ENCODE measurements at regions not wholly inside any gene's neighbourhood (a gene's known extent, or its start where the extent isn't known, plus 50 kb on each side); places are given as distances from the start of the nearest gene placed in this dataset.

DNA sequence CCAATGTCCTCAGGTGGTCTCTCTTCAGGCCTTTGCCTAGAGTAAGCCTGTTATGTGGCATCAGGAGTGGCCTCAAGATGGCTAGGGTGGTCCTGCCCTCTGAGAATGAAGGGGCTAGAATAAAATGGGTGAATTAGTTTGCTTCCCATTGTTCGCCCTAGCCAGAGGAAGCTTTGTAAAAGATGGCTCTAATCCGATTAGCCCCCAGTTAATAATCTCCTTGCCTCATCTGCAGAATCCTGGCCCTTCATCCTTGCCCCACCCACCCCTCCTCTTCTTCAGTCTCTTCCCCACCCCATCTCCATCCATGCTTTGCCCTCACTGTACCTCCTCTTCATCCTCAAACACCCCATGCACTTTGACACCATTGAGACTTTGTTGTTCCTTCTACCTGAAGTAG, 57.4 kb upstream of the LGALSL start:
- no peak for DNase-seq (ENCODE audit: low read depth in 4 of 4, low spot score in 2 of 4)

DNA sequence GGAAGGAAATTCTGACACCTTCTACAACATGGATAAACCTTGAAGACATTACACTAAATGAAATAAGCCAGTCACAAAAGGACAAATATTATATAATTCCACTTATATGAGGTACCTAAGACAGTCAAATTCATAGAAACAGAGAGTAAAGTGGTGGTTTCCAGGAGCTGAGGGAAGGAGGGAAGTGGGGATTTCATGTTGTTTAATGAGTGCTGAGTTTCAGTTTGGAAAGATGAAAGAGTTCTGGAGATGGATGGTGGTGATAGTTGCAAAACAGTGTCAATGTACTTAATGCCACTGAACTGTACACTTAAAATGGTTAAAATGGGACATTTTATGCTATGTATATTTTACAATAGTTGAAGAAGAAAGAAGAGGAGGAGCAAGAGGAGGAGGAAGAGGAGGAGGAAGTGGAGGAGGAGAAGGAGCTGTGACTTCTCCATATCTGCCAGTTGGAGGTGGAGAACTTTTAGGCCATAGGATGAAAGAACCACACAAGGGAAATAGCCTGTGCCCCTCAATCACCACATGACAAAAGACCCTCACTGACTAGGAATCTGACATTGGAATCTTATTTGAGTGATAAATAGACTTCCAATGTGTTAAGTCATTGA, 55.3 kb upstream of the LGALSL start:
- no peak for DNase-seq (ENCODE audit: low read depth in 4 of 4, low spot score in 2 of 4)

DNA sequence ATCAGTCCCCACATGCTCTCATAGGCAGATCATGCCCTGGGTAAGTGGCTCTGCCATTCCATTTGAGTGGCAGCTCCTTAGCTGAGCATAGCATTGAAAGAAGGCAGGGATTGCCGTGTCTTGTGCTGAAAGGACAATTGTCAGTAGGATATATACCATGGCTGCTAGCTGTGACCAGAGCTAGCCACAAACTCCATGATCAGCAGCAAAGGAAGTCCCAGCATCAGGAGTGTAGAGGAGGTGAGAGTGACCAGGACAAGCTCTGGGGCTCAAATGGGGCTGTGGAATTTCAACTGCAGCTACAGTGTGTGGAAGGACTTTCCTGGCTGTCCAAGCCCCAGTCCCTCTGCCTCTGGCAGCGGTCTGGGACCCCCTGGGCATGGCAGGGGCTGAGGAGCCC, 54.4 kb upstream of the LGALSL start:
- DNase-seq (ENCODE audit: low read depth in 4 of 4, low spot score in 2 of 4) = no peak

DNA sequence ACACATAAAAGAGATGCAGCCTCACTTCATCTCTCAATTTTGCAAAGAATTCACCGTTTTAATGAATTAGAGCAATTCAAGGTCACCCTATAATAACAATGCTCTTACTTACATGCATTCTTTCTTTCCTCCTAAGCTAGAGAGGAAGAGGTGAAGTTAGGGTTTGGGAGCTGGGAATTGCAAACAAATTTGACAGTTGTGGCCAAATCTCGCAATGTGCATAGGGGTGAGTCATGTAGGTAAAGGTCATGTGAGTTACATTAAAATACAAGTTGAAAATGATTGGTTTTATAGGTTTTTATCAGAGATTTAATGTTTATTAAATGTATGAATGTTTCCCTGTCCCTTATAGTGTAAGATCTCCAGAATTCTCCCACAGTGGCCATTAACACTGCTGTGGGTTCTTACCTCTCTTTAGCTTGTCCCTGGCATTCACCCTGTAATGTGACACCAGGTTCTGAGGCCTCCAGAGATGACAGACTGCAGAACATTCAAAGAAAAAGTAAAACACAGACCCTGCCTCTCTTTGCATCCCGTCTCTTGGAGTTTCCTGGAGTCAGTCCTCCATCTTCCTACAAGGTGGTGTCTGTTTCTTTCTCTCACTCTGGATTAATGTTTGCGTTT, 53.7 kb upstream of the LGALSL start:
- DNase-seq (ENCODE audit: low read depth in 4 of 4, low spot score in 2 of 4) = no peak

DNA sequence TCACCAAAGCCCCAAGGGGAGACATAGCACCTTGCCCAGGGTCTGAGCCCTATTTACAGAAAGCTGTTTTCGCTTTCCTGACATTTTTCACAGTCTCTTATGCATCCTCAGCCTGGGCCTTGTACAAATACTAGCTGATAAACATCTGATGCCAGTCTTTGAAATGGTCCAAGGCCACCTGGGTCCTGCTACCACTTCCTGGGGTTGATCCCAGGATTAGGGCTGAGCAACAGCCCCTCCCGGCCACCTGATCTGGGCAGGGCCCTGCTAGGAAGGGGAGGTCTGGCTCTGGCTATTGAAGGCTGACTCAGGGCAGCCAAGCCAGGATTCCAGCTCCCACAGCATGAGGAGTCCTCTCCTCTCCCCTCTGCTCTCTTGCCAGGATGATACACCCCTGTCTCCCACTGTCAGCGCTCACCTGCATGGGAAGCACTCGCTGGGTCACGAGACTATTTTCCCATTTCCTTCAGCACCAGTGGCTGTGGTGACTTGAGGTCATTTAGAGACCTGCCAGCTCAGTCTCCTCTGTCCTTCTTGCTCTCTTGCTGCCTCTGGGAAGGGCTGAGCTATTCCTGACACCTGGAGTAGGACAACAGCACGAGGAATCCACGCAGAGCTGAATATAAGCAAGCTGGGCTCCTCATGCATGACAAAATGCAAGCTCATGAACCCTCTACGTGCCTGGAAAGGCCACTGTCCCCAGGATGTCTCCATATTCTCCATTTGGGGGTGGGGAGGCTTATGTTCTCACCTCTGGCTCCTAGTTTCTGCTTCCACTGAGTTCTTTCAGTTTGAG, 53.0 kb upstream of the LGALSL start:
- DNase-seq (ENCODE audit: low read depth in 4 of 4, low spot score in 2 of 4) = no peak

DNA sequence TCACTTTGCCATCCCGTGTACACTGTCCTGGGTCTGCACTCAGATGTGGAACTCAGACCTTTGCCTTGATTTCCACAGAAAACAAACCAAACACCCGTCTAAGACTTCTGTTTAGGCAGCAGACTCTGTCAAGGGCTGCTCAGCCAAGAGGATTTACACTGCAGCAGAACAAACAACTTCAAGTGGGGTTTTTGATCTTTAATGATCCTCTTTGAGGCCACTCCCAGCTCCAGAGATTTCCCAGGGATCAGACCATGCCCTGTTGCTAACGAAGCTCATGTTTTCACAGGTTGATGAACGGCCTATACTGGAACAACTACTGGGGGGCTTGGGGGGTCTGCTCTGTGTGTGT, 52.5 kb upstream of the LGALSL start:
- no peak for DNase-seq (ENCODE audit: low read depth in 4 of 4, low spot score in 2 of 4)

DNA sequence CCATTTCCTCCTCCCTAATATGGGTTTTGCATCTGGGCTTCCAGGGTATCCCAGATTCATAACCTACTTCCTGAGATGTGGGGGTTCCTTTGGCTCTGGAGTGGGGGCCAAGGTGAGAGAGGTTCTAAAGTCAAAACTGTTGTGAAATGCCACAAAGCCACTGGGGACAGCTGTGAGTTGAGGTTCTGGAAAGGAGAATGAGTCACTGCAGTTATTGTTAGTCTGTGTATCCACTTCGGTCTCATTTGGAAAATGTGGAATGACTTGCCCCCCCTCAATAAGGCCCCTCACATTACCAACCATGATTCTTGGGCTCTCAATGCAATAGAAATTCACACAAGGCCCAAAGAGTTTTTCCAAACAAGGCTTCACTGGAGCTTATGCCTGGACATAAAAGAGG, 51.1 kb upstream of the LGALSL start:
- DNase-seq (ENCODE audit: low read depth in 4 of 4, low spot score in 2 of 4) = no peak

DNA sequence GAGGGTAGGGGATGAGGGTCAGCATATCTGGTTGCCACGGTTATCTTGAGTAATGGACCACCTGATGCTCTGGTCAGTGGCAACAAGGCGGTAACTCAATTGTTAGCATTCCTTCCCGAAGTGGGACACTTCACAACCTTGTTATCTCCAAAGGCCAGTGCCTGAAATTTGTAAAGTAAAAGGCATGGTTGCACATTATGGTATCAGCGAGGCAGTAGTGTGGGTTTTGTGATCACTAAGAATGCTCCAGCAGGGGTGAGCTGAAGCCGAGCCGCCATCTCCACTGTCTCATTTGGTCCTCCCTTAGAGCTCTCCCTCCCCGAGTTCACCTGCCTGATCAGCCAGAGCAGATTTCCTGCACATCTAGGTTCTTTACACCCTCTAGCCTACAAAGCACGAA, 50.5 kb upstream of the LGALSL start:
- DNase-seq (ENCODE audit: low read depth in 4 of 4, low spot score in 2 of 4) = no peak

DNA sequence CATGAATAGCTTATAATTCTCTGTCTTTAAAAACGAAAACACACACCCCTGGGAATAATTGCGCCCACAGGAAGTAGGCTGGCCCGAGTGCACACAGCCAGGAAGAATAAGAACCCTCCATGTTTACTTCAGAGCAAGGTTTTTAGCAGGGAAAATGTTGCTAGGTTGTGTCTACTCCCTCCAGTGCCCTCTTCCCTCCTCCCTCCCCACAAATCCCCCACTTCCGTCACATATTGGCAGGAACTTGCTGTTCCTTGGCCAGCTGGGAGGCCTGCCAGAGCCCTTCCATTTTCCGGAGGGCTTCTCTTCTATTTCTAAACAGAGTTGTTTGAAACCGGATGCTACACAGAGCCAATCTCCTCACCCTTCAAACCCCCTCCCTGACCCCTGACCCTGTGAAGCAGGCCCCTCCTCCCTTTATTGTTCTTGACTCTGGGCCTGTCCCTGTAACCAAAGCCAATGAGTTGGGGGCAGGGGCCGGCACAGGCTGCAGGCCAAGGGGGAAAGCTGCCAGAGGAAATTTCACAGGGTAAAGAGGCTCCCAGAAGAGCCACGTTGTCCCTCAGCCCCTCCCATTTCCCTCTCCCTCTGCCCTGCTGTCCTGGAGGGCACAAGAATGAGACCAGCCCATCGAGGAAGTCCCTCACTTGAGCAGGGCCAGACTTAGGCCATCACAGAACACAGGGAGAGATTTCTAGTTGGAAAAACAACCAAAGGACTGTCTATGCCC, 49.8 kb upstream of the LGALSL start:
- DNase-seq (ENCODE audit: low read depth in 4 of 4, low spot score in 2 of 4) = peak; percentile 63 to 80 (median 74)
